KBM-7 (cell line): ENCODE measurements at regions not wholly inside any gene's neighbourhood (a gene's known extent, or its start where the extent isn't known, plus 50 kb on each side); places are given as distances from the start of the nearest gene placed in this dataset.

Source experiments
- DNase-seq: peaks from one replicate; pipeline ENCODE4 v3.0.0-alpha.2; 2015
- in situ Hi-C: fragments of 300-500 bp; cut with MboI; formaldehyde crosslinking; loops from 2 replicates; pipeline ENCODE4 v1.14.3; 2020; ENCODE audit warnings: low sequenced_read_pairs, low pct_unique_long_range_greater_than_20kb, mixed read lengths

DNA sequence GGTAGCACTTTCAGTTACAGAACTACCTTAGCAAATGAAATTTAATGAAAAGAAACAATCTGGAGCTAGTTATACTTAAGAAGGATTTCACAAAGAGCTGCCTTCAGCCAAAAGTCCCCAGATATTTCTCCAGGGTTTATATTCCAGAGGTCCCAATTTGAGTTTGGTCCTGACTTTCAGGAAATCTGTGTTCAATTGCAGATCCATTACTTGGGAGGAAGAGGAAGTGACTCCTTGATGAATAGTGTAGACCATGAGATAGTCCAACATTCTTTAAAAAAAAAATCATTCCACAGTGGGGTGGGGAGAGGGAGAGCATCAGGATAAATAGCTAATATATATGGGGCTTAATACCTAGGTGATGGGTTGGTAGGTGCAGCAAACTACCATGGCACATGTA, 117.6 kb upstream of the ARHGAP20 start:
- in situ Hi-C loops = no loop called here
- no peak for DNase-seq

GRCh38 chr11:110828086-110828485, 115.8 kb upstream of the ARHGAP20 start:
- DNase-seq = no peak
- in situ Hi-C loops = no loop called here

DNA sequence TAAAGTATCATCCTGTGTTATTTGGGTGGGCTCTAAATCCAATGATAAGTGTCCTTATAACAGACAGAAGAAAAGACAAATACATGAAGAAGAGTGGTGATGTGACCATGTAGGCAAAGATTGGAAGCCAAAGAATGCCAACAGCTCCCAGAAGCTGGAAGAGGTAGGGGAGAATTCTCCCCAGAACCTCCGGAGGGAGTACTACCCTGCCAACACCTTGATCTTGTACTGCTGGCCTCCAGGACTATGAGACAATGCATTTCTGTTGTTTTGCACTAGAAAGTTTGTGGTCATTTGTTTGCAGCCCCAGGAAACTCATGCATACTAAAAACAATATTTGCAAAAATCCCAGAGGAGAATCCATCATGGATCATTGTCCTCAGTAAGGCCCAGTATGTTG, 115.0 kb upstream of the ARHGAP20 start:
- in situ Hi-C loops = no loop called here
- no peak for DNase-seq

- no peak for DNase-seq
- in situ Hi-C loops = no loop called here
Measured at GRCh38 chr11:110824912-110825620, 112.8 kb upstream of the ARHGAP20 start.

DNA sequence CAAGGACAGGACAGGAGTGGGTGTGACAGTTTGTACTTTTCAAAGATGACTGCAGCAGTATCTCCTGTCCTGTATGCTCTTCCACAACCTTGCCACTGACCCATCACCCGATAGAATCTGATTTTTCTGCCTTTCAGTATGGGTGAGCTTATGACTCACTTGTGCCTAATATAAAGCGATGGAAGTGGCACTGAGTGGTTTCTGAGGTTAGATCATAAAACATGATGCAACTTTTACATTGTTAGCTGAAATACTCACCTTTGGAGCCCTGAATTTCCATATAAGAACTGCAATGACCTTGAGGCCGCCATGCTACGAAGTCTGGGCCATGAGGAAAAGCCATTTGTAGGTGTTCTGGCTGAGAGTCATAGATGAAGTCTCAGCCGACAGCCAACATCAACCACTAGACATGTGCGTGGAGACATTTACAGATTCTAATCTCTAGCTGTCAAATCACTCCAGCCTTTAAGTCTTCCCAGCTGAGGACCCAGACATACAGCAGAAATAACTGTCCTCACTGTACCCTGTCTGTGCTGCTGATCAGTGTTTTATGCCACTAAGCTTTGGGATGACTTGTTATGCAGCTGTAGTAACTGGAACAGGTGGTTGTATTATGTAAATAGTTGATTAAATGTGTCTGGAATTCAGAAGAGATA, 105.9 kb upstream of the ARHGAP20 start:
- no peak for DNase-seq
- in situ Hi-C loops = no loop called here

DNA sequence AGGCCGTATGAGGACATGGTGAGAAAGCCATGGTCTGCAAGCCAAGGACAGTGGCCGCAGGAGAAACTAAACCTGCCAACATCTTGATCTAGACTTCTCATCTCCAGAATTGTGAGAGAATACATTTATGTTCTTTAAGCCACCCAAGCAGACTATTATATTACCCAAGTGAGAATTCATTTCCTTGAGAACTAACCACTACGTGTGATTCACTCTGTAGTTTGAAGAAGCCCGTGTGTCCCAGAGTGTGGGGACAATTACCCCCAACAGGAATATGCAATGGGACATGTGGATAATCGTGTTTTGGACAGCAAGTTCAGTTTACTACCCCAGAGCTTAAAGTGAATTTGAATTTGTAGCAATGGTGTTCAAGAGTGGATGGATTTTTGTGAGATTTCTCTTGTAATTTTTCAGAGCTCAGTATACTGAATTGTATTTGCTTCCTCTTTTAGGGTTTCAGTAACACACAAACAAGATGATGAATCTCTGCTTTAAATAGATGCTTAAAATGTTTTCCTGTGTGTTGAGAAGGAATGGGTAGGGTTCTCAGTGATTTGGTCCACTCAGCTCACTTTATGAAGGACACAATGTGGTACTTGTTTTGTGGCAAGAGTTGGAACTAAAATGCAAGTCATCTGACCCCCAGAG, 100.0 kb upstream of the ARHGAP20 start:
- no peak for DNase-seq
- in situ Hi-C loops = no loop called here

- no peak for DNase-seq
- in situ Hi-C loops = no loop called here
Measured at GRCh38 chr11:110809417-110810199, 97.4 kb upstream of the ARHGAP20 start.

DNA sequence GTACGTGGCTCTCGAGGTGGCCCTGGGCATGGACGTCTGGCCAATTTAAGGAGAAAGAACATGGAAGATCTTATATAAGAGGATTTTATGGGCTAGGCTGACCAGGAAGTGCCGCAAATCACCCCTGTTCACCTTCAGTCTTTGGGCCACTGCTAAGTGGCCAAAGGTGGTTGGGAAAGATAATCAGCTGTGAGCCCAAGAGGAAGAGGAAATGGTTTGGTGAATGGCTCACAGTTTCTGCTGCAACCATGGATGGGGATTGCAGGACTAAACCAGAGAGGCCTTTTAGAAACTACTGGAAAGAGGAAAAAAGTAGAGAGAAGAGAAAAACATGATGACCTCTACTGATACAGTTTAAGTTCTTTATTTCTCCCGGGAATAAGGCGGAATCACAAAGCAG, 96.0 kb upstream of the ARHGAP20 start:
- DNase-seq = no peak
- in situ Hi-C loops = no loop called here

- no peak for DNase-seq
- in situ Hi-C loops = no loop called here
Measured at GRCh38 chr11:110807801-110808200, 95.6 kb upstream of the ARHGAP20 start.

DNA sequence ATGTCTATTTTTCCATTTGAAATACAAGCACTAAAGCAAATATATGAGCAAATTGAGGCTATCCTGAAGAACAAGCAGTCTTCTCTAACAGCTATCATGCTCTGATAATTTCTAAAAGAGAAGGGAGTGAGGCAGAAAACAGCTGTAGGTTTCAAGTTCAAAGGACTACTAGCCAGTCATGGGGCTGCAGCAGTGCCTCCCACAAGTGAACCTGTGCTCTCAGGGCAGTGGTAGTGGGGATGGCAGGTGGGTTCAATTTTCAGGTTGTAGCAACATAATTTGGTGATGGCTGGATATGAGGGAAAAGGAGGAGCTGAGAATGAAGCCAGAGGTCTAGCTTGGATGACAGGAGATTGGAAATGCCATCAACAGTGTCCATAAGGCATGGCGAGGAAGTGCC, 93.5 kb upstream of the ARHGAP20 start:
- no peak for DNase-seq
- in situ Hi-C loops = no loop called here

GRCh38 chr11:110802162-110802561, 89.9 kb upstream of the ARHGAP20 start:
- DNase-seq = no peak
- in situ Hi-C loops = no loop called here

- in situ Hi-C loops = no loop called here
- DNase-seq = no peak
Measured at GRCh38 chr11:110801328-110801727, 89.1 kb upstream of the ARHGAP20 start.

GRCh38 chr11:110798201-110798900, 86.1 kb upstream of the ARHGAP20 start:
- in situ Hi-C loops = no loop called here
- no peak for DNase-seq

DNA sequence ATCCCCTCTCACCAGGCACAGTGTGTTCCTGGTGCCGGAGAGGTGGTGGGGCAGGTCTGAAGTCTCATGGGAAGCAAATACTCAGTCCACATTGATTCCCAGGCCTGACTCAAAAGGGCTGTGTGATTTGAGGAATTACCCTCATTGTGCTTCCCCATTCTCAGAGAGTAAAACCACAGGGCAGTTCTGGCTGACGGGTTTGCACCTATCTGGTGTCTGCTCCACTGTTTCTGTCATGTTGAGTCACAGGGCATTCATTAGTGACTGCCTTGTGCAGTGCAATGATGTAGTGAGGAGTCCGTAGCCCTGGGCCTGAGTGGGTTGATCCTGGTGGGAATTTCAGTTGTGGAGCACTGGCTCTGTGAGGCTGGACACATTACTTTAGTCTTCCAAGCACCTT, 85.2 kb upstream of the ARHGAP20 start:
- in situ Hi-C loops = no loop called here
- DNase-seq = peak; percentile 22

GRCh38 chr11:110795112-110795624, 82.9 kb upstream of the ARHGAP20 start:
- DNase-seq = no peak
- in situ Hi-C loops = no loop called here

GRCh38 chr11:110793556-110793955, 81.3 kb upstream of the ARHGAP20 start:
- DNase-seq = no peak
- in situ Hi-C loops = no loop called here

DNA sequence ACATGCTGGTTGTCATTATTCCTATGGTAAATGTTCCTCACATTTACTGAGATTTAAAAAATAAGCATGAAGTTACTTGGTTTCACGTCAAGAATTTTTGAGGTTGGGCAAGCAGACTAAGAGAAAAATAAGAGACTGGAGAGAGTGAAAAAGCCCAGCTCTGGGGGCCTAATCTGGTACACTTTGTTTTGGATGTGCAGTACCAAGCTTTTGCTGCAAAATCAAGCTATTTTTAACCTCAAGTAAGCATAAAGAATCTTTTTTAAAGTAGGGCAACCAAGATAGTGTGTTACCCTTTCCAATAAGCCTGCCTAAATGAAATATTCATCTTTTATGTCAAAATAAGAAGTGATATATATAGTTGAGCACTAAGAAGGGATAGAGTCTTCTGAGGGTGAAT, 79.4 kb upstream of the ARHGAP20 start:
- in situ Hi-C loops = no loop called here

GRCh38 chr11:110787680-110788079, 75.4 kb upstream of the ARHGAP20 start:
- in situ Hi-C loops = no loop called here
- DNase-seq = no peak

More for the DNA sequence above, 79.4 kb upstream of the ARHGAP20 start:
- no peak for DNase-seq
